ENCODE measurements at regions not wholly inside any gene's neighbourhood (a gene's known extent, or its start where the extent isn't known, plus 50 kb on each side); places are given as distances from the start of the nearest gene placed in this dataset.

- DNase-seq (ENCODE audit: low read depth, low spot score) (no peak), ATAC-seq (peak; percentile 86)
Measured at GRCh38 chr3:193859195-193859594, 266.2 kb downstream of the OPA1 start.

GRCh38 chr3:193861012-193861411, 268.0 kb downstream of the OPA1 start:
- H3K9me3 ChIP-seq (ENCODE audit: control insufficient read depth in 1 of 2, insufficient read depth in 1 of 2, low read depth in 1 of 2, low read length in 2 of 2), result no peaks in the 10 kb centered on the region
- ATAC-seq (no peak), DNase-seq (ENCODE audit: low read depth, low spot score) (no peak)
- ChIA-PET RAD21 (ENCODE audit: low non-redundant PET in 1 of 2, low total read pairs in 2 of 2, uncharacterized antibody in 2 of 2, unreplicated experiment in 2 of 2) (no interaction called here), POLR2A (no interaction called here), CTCF (no interaction called here)
- H3K27ac ChIP-seq (ENCODE audit: low read depth, low read length), result no peak overlapping the region
- no peaks in the 10 kb centered on the region for H3K36me3 ChIP-seq (ENCODE audit: control insufficient read depth in 1 of 2, insufficient read depth in 2 of 2, low read length in 2 of 2)
- H2AFZ ChIP-seq (ENCODE audit: low read depth, low read length, poor library complexity, severe bottlenecking), result no peak overlapping the region
- H3K79me2 ChIP-seq (ENCODE audit: insufficient read depth, low read length), result no peaks in the 10 kb centered on the region
- H3K27me3 ChIP-seq (ENCODE audit: insufficient read depth, low read length), result no peaks in the 10 kb centered on the region
- H3K9ac ChIP-seq (ENCODE audit: low read length), result no peak overlapping the region
- no peaks in the 10 kb centered on the region for H4K20me1 ChIP-seq (ENCODE audit: insufficient read depth)
- TF ChIP-seq REST (IDR thresholded peaks at IDR 0.05; ENCODE audit: low read depth), result no peak
- TF ChIP-seq POLR2AphosphoS5 (IDR thresholded peaks at IDR 0.05; ENCODE audit: low read depth, low read length), result no peak
- no peak for TF ChIP-seq ZBTB33 (IDR thresholded peaks at IDR 0.05; ENCODE audit: extremely low read depth, insufficient replicate concordance, low read length)
- no peak for TF ChIP-seq SP1 (IDR thresholded peaks at IDR 0.05; ENCODE audit: low read depth)
- no peak for TF ChIP-seq ZNF274 (IDR thresholded peaks at IDR 0.05; ENCODE audit: low read depth, low read length)
- no peak for TF ChIP-seq RAD21 (IDR thresholded peaks at IDR 0.05; ENCODE audit: low read depth)
- TF ChIP-seq EGR1 (IDR thresholded peaks at IDR 0.05; ENCODE audit: low read depth), result no peak
- no peak for TF ChIP-seq ELF1 (IDR thresholded peaks at IDR 0.05; ENCODE audit: borderline replicate concordance, low read depth)
- no peak for TF ChIP-seq TCF7L2 (IDR thresholded peaks at IDR 0.05; ENCODE audit: borderline replicate concordance, extremely low read depth, insufficient read depth, insufficient read length)
- TF ChIP-seq CBX3 (IDR thresholded peaks at IDR 0.05; ENCODE audit: low read depth), result no peak
- TF ChIP-seq SRF (IDR thresholded peaks at IDR 0.05; ENCODE audit: low read depth), result no peak
- no peak overlapping the region for H3K4me2 ChIP-seq (ENCODE audit: low read length)
- no peak overlapping the region for H3K4me3 ChIP-seq (replicated peaks in 1 of 2; ENCODE audit: low read depth in 1 of 2, low read length in 2 of 2)
- intact Hi-C loops (cut with micrococcal nuclease), result no loop called here
- BruUV-seq (replicated peaks), result no TSS peak
- peaks cover 0 to 37% of the 10 kb centered on the region in 2 experiments; a peak in 3 of 4 replicates for H3K4me1 ChIP-seq (ENCODE audit: control insufficient read depth in 1 of 2, insufficient read depth in 2 of 2, low read length in 2 of 2)
- no peaks in the 10 kb centered on the region for H3K9me2 ChIP-seq (ENCODE audit: insufficient read depth)

More at GRCh38 chr3:193859195-193859594, 266.2 kb downstream of the OPA1 start:
- intact Hi-C loops (cut with micrococcal nuclease), result no loop called here
- no peaks in the 10 kb centered on the region for H4K20me1 ChIP-seq (ENCODE audit: insufficient read depth)
- RAD21 ChIA-PET (ENCODE audit: low non-redundant PET in 1 of 2, low total read pairs in 2 of 2, uncharacterized antibody in 2 of 2, unreplicated experiment in 2 of 2), result no interaction called here
- H2AFZ ChIP-seq (ENCODE audit: low read depth, low read length, poor library complexity, severe bottlenecking), result peak overlapping the region; percentile 36
- H3K9ac ChIP-seq (ENCODE audit: low read length), result 0 out of 2 replicates have a peak overlapping the region, but pooled peaks have one; percentile 10
- H3K4me3 ChIP-seq (replicated peaks in 1 of 2; ENCODE audit: low read depth in 1 of 2, low read length in 2 of 2), result no peak overlapping the region
- H3K27ac ChIP-seq (ENCODE audit: low read depth, low read length), result no peak overlapping the region
- CTCF ChIA-PET, result no interaction called here
- POLR2A ChIA-PET, result no interaction called here
- no peaks in the 10 kb centered on the region for H3K9me2 ChIP-seq (ENCODE audit: insufficient read depth)
- H3K36me3 ChIP-seq (ENCODE audit: control insufficient read depth in 1 of 2, insufficient read depth in 2 of 2, low read length in 2 of 2), result no peaks in the 10 kb centered on the region
- H3K79me2 ChIP-seq (ENCODE audit: insufficient read depth, low read length), result no peaks in the 10 kb centered on the region
- peaks cover 0 to 31% of the 10 kb centered on the region in 2 experiments; a peak in 3 of 4 replicates for H3K4me1 ChIP-seq (ENCODE audit: control insufficient read depth in 1 of 2, insufficient read depth in 2 of 2, low read length in 2 of 2)
- no TSS peak for BruUV-seq (replicated peaks)
- 0 out of 2 replicates have a peak, but pooled peaks have one; percentile 26 for TF ChIP-seq CBX3 (IDR thresholded peaks at IDR 0.05; ENCODE audit: low read depth)
- TF ChIP-seq POLR2AphosphoS5 (IDR thresholded peaks at IDR 0.05; ENCODE audit: low read depth, low read length), result no peak
- peak; percentile 62 for TF ChIP-seq FOSL1 (IDR thresholded peaks at IDR 0.05; ENCODE audit: low read depth)
- peak; percentile 62 for TF ChIP-seq JUND (IDR thresholded peaks at IDR 0.05)
- 0 out of 2 replicates have a peak, but pooled peaks have one; percentile 23 for TF ChIP-seq SP1 (IDR thresholded peaks at IDR 0.05; ENCODE audit: low read depth)
- no peaks in the 10 kb centered on the region for H3K9me3 ChIP-seq (ENCODE audit: control insufficient read depth in 1 of 2, insufficient read depth in 1 of 2, low read depth in 1 of 2, low read length in 2 of 2)
- peak overlapping the region; percentile 39 for H3K4me2 ChIP-seq (ENCODE audit: low read length)
- H3K27me3 ChIP-seq (ENCODE audit: insufficient read depth, low read length), result no peaks in the 10 kb centered on the region
